Breast epithelium (tissue), 3 donors: ENCODE measurements at regions not wholly inside any gene's neighbourhood (a gene's known extent, or its start where the extent isn't known, plus 50 kb on each side); places are given as distances from the start of the nearest gene placed in this dataset.

Source experiments
- CTCF ChIP-seq, 3 donors: fragments of 450-650 bp; IDR thresholded peaks; one replicate each; pipeline ENCODE4 v1.5.1; 2016 to 2017; ENCODE audit warnings: antibody characterized with exemption in 3 of 3, mild to moderate bottlenecking in 3 of 3, moderate library complexity in 3 of 3
- POLR2A ChIP-seq: fragments of 450-650 bp; IDR thresholded peaks from one replicate; pipeline ENCODE4 v1.6.1; 2016; ENCODE audit warnings: antibody characterized with exemption, mild to moderate bottlenecking, moderate library complexity

DNA sequence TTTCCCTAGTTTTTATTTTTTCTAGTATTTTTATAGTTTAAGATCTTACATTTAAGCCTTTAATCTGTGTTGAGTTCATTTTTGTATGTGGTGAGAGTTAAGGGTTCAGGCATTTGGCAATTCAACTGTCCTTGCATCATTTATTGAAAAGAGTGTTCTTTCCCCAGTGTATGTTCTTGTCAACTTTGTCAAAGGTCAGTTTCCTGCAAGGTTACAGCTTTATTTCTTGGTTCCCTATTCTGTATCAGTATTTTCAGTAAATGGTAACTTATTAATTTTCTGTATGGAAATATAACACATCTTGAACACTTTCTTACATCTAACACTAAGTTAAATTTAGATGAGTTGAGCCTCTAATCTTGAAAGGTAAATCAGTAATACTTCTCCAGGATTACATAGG lies 1770.1 kb downstream of the OTOL1 start:
- TF ChIP-seq POLR2A, result no peak
- TF ChIP-seq CTCF (IDR thresholded peaks at IDR 0.05), result no peak
